Limb (tissue), 2 donors: ENCODE measurements at regions not wholly inside any gene's neighbourhood (a gene's known extent, or its start where the extent isn't known, plus 50 kb on each side); places are given as distances from the start of the nearest gene placed in this dataset.
"Not testable (repeated sequence)": the region's sequence is repeated elsewhere in the genome, so short reads cannot be mapped to it uniquely, and the experiment has no call there.

ENCODE experiments used
- DNase-seq, 2 donors: peaks; one replicate each; pipeline ENCODE4 v3.0.0-alpha.2; 2016; ENCODE audit errors: extremely low spot score in 2 of 2

DNA sequence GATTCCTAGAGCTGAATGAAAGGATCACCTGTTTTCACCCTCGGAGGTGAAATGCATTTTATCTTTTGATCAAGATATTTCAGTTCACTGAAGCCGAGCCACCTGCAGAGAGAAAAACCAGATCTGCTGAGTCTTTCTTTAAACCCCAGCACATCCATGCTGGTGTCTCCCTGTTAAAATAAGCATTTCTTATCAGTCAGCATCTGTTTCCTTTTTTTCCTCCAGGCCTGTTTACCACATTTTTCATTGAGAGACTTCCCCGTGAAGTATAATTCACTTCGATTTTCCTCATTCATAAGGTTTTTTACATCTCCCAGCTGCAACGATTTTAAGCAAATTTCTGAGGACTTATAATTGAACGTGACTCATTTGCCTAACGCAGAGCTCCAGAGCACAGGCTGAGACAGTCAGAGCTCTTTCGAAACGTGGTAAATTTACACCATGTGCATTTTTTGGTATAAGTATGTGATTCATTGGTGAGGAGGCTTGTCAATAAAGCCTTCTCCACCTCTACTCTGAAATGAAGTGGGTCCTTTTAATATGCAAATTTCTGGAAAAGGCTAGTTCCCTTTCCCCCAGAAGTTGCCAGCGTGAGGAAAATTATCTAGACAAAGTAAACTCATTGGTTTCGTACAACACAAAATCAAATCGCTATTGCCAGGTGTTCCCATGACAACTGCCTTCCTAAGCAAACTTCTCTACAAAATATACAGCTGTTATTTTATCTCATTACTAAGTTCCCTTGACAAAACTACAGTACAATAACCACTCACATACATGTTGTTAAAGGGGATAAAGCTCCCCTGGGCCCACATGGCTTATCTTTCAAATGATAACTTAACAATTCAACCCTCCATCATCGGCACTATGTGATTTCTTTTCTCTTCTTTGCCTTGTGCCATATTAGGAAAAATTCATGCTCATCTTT lies 374.8 kb upstream of the AKR1E2 start:
- peak in 1 of 2 donors; percentile 40 for DNase-seq

- DNase-seq, result no peak
Observed at GRCh38 chr10:4450169-4450568, 375.8 kb upstream of the AKR1E2 start.

DNA sequence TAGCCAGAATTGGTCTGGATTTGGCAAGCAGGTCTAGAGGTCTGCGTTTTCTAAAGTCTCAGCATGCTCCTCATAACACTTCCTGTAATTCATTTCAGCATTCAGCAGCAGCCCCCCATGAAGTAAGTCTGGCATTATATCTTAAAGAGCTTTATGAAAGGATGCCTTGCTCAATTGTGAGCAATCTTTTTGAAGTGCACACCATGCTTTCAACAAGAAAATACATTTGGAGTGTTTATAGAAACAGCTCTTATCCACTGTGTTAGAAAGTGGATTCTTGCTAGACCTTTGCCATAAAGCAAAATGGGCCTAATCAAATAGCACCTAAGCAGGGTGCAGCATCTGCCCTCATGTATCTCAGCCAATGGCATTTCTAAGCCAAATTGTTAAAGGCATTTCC lies 378.0 kb upstream of the AKR1E2 start:
- DNase-seq, result no peak

- no peak for DNase-seq
Observed at GRCh38 chr10:4443419-4443818, 382.6 kb upstream of the AKR1E2 start.

DNA sequence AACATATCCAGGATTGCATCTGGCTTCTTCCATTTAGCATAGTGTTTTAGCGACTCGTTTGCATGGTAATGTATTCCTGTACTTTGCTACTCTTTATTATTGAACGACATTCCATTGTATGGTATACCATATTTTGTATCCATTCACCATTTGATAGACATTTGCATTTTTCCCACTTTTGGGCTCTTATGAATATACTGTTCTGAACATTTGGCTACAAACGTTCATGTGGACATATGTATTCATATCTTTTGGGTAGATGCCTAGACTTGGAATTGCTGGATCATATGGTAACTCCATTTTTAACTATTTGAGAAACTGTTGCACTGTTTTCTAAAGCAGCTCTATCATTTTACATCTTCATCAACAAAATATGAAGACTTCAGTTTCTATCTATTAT lies 383.7 kb upstream of the AKR1E2 start:
- DNase-seq, result no peak

GRCh38 chr10:4440260-4440659 lies 385.7 kb upstream of the AKR1E2 start:
- DNase-seq, result no peak

DNA sequence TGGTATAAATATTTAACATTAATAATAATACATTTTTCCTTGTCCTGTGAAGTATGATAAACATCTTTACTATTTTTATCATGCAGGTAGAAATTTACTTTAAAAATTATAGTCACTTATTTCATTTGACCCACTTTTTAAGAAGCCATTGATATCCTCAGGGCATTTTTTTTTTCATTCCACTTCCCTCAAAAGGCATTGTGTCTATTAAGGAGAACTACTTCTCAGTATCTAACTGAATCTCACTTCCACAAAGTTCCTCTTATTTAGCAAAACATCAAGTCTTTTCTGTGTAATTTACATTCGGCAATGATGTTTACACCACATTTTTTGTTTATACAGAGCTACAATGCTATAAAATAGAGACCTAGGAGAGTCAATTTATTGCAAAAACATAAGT lies 388.2 kb upstream of the AKR1E2 start:
- no peak for DNase-seq

GRCh38 chr10:4437061-4437460 lies 388.9 kb upstream of the AKR1E2 start:
- no peak for DNase-seq

- no peak for DNase-seq
Observed at GRCh38 chr10:4436103-4436502, 389.9 kb upstream of the AKR1E2 start.

DNA sequence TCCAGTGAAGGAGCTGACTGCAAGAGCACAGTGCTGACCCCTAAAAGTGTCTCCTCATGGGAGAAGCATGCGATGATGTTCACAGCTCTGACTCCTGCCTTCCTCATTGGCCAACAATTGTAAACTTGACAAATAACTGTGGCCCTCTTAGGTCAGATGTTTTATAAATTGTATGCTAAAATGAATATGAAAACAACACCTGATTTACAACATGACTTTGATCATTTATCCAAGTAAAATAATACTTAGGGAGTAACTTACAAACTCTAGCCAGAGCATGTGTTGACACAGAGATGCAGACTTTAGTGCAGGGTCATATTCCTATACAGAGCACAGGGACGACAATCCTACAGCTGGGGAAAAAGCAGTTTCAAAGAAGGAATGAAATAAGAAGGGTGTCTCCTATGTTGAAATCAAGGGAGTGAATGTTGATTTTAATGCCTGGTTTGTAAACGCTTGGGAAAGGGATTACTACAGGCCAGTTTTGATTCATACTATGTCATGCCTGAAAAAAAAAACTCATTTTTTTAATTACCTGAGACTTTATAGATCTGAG lies 391.4 kb upstream of the AKR1E2 start:
- no peak for DNase-seq

DNA sequence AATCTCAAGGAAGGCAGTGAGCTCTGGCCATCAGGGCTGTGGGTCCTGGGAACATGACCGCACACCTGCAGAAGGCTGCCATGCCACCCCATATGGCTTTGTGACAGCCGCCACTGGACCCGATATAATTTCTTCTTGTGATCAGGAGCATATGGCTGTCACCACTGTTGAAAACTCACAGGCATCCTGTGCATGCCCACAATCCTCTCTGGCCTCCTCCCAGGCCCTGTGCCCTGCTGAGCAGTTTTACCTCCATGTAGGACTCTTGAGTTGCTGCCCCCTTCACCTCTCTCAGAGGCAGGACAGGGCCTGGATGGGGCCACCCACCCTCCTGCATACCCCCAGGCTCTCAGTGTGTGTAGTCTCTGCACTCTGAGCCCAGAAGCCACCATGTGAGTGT lies 391.9 kb upstream of the AKR1E2 start:
- DNase-seq, result no peak

DNA sequence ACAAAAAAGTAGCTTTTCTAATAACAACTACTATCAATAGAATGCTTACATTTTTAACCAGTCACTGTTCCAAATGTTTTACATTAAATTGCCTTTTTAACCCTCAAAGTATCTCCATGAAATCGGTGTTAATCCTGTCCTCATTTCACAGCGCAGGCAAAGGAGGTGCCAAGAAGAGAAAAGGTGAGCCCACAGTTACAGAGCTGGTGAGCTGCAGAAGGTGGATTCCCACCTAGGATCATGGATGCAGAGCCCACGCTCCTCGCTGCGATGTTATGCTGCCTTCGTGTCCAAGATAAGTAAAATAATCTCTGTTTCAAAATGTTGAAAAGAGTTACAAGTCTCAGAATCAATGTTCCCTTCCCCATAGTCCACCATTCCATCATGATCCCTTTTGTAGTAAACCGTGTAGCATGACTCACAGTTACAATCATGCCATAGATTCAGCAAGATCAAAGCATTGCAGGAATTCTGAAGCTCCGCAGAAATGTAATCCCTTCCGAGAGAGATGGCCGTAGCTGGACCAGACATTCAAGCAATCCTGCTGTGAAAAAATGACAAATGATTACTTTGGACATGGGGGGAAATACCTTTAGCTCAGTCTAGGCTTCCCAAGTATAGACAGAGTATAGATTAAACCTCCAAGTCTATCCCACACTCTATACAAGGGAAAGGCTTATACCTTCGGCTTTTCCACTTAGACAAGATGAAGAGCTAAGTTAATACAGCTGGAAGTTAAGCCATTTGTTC lies 394.7 kb upstream of the AKR1E2 start:
- no peak for DNase-seq

DNA sequence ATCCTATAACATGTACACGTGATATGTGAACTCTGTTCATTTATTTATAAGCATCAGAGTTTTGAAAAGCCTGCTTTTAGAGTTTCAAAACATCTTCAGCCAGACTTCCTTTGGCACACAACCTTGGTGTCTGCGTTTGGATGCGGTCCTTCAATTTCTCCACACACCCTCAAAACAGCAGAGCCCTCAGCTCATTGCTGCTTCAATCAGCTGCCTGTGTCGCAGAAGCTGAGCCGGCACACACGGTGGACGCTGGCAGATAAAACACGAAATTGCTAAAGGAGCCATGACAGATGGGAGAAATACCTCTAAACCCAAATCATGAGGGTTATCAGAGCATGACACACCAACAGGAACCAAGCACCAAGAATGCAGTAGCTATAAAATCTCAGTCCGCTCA lies 396.4 kb upstream of the AKR1E2 start:
- no peak for DNase-seq

DNA sequence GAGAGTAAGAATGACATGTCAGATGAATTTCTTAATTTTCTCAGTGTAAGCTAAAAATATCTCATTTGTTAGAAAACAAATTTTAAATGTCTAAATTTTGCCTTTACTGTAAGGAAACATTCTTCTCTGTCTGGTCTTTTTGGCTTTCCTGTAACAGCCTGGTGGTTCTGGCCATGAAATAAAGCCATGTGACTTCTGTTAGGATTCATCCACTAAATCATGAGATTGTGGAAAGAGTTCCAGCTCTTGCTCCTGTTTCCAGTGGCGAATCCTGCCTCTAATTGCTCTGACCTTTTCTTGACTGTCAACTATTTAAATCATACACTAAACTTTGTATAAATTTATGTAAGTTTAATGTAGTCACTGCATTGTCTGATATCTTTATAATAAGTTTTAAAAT lies 398.5 kb upstream of the AKR1E2 start:
- no peak for DNase-seq

- no peak for DNase-seq
Observed at GRCh38 chr10:4426866-4427265, 399.1 kb upstream of the AKR1E2 start.

GRCh38 chr10:4409319-4409718 lies 416.7 kb upstream of the AKR1E2 start:
- no peak for DNase-seq

GRCh38 chr10:4407783-4408182 lies 418.2 kb upstream of the AKR1E2 start:
- DNase-seq, result no peak

GRCh38 chr10:4405828-4406227 lies 420.2 kb upstream of the AKR1E2 start:
- no peak for DNase-seq

DNA sequence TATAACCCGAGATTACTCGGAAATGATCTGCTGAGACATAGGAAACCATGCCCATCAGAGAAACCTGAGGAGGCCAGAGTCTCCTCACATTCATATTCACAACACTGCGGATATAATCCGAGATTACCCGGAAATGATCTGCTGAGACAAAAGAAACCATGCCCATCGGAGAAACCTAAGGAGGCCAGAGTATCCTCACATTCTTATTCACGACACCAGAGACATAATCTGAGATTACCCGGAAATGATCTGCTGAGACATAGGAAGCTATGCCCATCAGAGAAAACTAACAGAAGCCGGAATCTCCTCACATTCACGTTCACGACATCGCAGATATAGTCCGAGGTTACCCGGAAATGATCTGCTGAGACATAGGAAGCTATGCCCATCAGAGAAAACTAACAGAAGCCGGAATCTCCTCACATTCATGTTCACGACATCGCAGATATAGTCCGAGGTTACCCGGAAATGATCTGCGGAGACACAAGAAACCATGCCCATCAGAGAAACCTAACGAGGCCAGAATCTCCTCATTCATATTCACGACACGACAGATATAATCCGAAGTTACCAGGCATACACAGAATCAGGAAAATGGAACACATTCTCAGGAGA lies 422.3 kb upstream of the AKR1E2 start:
- no peak for DNase-seq

DNA sequence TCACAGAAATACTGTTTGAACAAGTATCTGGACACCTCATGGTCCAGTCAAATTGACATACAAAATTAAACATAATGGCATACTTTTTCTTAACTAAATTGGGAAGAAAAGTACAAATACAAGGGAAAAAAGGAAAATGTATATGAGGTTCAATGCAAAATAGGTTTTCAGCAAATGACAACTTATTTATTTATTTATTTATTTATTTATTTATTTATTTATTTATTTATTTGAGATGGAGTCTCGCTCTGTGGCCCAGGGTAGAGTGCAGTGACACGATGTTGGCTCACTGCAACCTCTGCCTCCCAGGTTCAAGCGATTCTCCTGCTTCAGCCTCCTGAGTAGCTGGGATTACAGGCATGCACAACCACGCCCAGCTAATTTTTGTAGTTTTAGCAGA lies 424.9 kb upstream of the AKR1E2 start:
- DNase-seq, result not testable (repeated sequence)

GRCh38 chr10:4399556-4399955 lies 426.5 kb upstream of the AKR1E2 start:
- DNase-seq, result peak in 1 of 2 donors; percentile 61

DNA sequence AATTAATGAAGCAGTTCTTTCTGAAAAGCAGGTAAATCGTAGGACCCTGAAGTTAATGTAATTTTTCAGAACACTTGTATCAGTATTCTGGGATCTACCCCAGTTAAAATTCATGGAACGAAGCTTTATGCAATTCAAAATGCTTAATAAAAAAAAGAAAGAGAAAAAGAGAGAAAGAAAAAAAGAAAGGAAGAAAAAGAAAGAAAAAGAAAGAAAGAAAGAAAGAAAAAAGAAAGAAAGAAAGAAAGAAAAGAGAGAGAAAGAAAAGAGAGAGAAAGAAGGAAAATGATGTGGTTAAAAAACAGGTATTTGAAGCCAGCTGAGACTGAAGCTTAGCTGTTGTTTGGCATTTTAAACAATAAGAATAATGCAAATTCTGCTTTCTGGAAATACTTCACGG lies 427.4 kb upstream of the AKR1E2 start:
- DNase-seq, result no peak
